ENCODE measurements at regions not wholly inside any gene's neighbourhood (a gene's known extent, or its start where the extent isn't known, plus 50 kb on each side); places are given as distances from the start of the nearest gene placed in this dataset.

GRCh38 chr18:30457156-30457555 lies 585.4 kb downstream of the DSC3 start:
- TF ChIP-seq CTCF (IDR thresholded peaks at IDR 0.05) (peak; percentile 14; the same call in 1 of the 2 replicates), ZFX (IDR thresholded peaks at IDR 0.05; ENCODE audit: borderline replicate concordance) (no peak)
